ENCODE measurements at regions not wholly inside any gene's neighbourhood (a gene's known extent, or its start where the extent isn't known, plus 50 kb on each side); places are given as distances from the start of the nearest gene placed in this dataset.

- TF ChIP-seq USF1 (IDR thresholded peaks at IDR 0.05; ENCODE audit: borderline replicate concordance, low read depth) (no peak), GABPA (IDR thresholded peaks at IDR 0.05; ENCODE audit: low read depth) (no peak), RFX5 (IDR thresholded peaks at IDR 0.05; ENCODE audit: low read length) (no peak), POLR2AphosphoS5 (IDR thresholded peaks at IDR 0.05; ENCODE audit: low read depth, low read length) (no peak)
Measured at GRCh38 chr16:59973966-59974365, 1239.8 kb upstream of the GOT2 start (continued).

- no peak for DNase-seq
- ChIA-PET POLR2A (no interaction called here), CTCF (no interaction called here)
- no peaks in the 10 kb centered on the region for H3K36me3 ChIP-seq (replicated peaks in 1 of 2; ENCODE audit: control insufficient read depth in 1 of 2, insufficient read depth in 2 of 2, low read length in 1 of 2)
- WGBS (ENCODE audit: low lambda C conversion rate), result 11% methylated on average over 3 of the region's 3 CpGs
- H3K27ac ChIP-seq (ENCODE audit: low read depth in 2 of 2, low read length in 1 of 2), result no peak overlapping the region
- no peak overlapping the region for H3K4me2 ChIP-seq
- H3K4me1 ChIP-seq (ENCODE audit: control insufficient read depth in 1 of 2, insufficient read depth in 2 of 2, low read depth in 1 of 2, low read length in 1 of 2), result no peaks in the 10 kb centered on the region
- no peaks in the 10 kb centered on the region for H3F3A ChIP-seq (replicated peaks; ENCODE audit: insufficient read depth)
- H3K79me2 ChIP-seq (ENCODE audit: insufficient read depth), result no peaks in the 10 kb centered on the region
- H3K4me3 ChIP-seq (ENCODE audit: low read depth in 2 of 2, low read length in 1 of 2), result no peak overlapping the region
- H4K20me1 ChIP-seq (ENCODE audit: insufficient read depth), result no peaks in the 10 kb centered on the region
- H2AFZ ChIP-seq (ENCODE audit: low read depth), result no peak overlapping the region
- no peaks in the 10 kb centered on the region; the same call in 1 of the 2 replicates for H3K9me3 ChIP-seq
- H3K27me3 ChIP-seq (ENCODE audit: insufficient read depth), result no peaks in the 10 kb centered on the region
- no peak overlapping the region for H3K9ac ChIP-seq
- TF ChIP-seq POLR2AphosphoS5 (IDR thresholded peaks at IDR 0.05; ENCODE audit: low read depth, low read length) (no peak), EZH2phosphoT487 (IDR thresholded peaks at IDR 0.05; ENCODE audit: borderline replicate concordance, low read depth) (no peak), RFX5 (IDR thresholded peaks at IDR 0.05; ENCODE audit: low read length) (no peak), MAX (IDR thresholded peaks at IDR 0.05; ENCODE audit: low read depth) (no peak), ZBTB33 (IDR thresholded peaks at IDR 0.05; ENCODE audit: borderline replicate concordance, low read depth) (no peak)
- no peaks in the 10 kb centered on the region for H3K9me2 ChIP-seq
Measured at GRCh38 chr16:59971264-59971663, 1237.1 kb upstream of the GOT2 start.

DNA sequence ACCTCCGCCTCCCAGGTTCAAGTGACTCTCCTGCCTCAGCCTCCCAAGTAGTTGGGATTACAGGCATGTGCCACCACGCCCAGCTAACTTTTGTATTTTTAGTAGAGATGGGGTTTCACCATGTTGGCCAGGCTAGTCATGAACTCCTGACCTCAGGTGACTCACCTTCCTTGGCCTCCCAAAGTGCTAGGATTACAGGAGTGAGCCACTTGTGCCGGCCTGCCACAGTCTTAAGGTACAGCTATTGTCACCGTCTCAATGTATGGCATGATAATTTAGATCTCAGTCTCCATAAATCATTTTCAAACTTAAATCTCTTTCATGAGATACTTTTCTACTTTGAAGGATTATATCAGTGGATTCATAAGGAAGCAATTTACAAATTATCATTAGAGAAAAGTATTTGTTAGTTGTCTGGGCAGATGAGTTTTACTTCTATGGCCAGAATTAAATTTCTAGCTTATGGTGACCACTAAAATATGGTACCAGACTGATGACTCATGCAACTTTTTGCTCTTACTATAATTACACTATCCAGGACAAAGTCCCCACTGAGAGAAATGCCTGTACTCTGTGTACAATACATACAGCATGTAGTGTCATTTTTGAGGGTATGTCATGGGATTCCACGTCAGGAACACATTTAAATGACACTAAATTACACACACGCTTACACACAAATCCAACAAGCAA lies 1230.3 kb upstream of the GOT2 start:
- H3K27ac ChIP-seq (ENCODE audit: low read depth in 2 of 2, low read length in 1 of 2), result no peak overlapping the region
- no peaks in the 10 kb centered on the region for H3K9me2 ChIP-seq
- POLR2A ChIA-PET, result no interaction called here
- H2AFZ ChIP-seq (ENCODE audit: low read depth), result no peak overlapping the region
- no peaks in the 10 kb centered on the region for H3K27me3 ChIP-seq (ENCODE audit: insufficient read depth)
- H3K4me1 ChIP-seq (ENCODE audit: control insufficient read depth in 1 of 2, insufficient read depth in 2 of 2, low read depth in 1 of 2, low read length in 1 of 2), result no peaks in the 10 kb centered on the region
- H3K9me3 ChIP-seq, result no peaks in the 10 kb centered on the region
- 33% methylated on average over 6 of the region's 6 CpGs for WGBS (ENCODE audit: low lambda C conversion rate)
- no peak overlapping the region for H3K9ac ChIP-seq
- no peak for DNase-seq
- H3K79me2 ChIP-seq (ENCODE audit: insufficient read depth), result no peaks in the 10 kb centered on the region
- no peak overlapping the region for H3K4me2 ChIP-seq
- H3K4me3 ChIP-seq (ENCODE audit: low read depth in 2 of 2, low read length in 1 of 2), result no peak overlapping the region
- H3K36me3 ChIP-seq (replicated peaks in 1 of 2; ENCODE audit: control insufficient read depth in 1 of 2, insufficient read depth in 2 of 2, low read length in 1 of 2), result no peaks in the 10 kb centered on the region
- CTCF ChIA-PET, result no interaction called here
- H4K20me1 ChIP-seq (ENCODE audit: insufficient read depth), result no peaks in the 10 kb centered on the region
- H3F3A ChIP-seq (replicated peaks; ENCODE audit: insufficient read depth), result no peaks in the 10 kb centered on the region
- TF ChIP-seq USF1 (IDR thresholded peaks at IDR 0.05; ENCODE audit: borderline replicate concordance, low read depth) (no peak), RXRA (IDR thresholded peaks at IDR 0.05; ENCODE audit: borderline replicate concordance, low read depth) (no peak), EP300 (IDR thresholded peaks at IDR 0.05; ENCODE audit: borderline replicate concordance in 1 of 2, low read depth in 1 of 2, low read length in 1 of 2) (no peak), GABPA (IDR thresholded peaks at IDR 0.05; ENCODE audit: low read depth) (no peak), SMC3 (IDR thresholded peaks at IDR 0.05; ENCODE audit: low read depth, low read length) (no peak), MAX (IDR thresholded peaks at IDR 0.05; ENCODE audit: low read depth) (no peak), NFIC (IDR thresholded peaks at IDR 0.05; ENCODE audit: borderline replicate concordance) (no peak), FOSL2 (IDR thresholded peaks at IDR 0.05; ENCODE audit: borderline replicate concordance, low read depth) (no peak), CTCF (IDR thresholded peaks at IDR 0.05) (no peak), TCF12 (IDR thresholded peaks at IDR 0.05) (no peak), USF2 (IDR thresholded peaks at IDR 0.05; ENCODE audit: borderline replicate concordance, low read depth, low read length) (no peak), YY1 (IDR thresholded peaks at IDR 0.05; ENCODE audit: low read depth) (no peak), CHD2 (IDR thresholded peaks at IDR 0.05; ENCODE audit: low read length, partially characterized antibody) (no peak), MEF2A (IDR thresholded peaks at IDR 0.05; ENCODE audit: borderline replicate concordance, low read depth) (no peak)

Measured in SK-N-SH (cell line).